ENCODE measurements at regions not wholly inside any gene's neighbourhood (a gene's known extent, or its start where the extent isn't known, plus 50 kb on each side); places are given as distances from the start of the nearest gene placed in this dataset.

DNA sequence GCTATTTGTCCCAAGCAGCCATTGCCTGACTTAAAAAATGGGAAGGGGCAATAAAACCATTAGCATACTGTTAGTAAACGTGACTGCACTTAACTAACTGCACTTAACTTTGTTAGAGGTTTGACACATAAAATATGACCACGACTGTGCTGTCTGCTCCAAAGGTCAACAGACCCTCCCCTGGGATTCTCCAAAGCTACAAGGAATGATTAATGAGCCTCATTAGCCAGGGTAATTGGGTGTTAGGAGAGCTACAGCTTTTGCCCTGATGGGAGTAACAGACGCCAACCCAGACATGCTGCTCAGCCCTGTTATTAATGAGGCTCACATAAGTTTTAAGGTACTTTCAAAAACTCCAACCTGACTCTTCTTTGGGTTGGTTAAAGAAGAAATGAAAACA is 129.4 kb upstream of the PLPP4 start:
- ChIA-PET POLR2A (no interaction called here), CTCF (no interaction called here)
- no peaks in the 10 kb centered on the region for H3K4me1 Mint-ChIP-seq (ENCODE audit: low read depth, unreplicated experiment)
- intact Hi-C loops (cut with micrococcal nuclease; ENCODE audit: unreplicated experiment) = no loop called here
- no peak overlapping the region for H3K4me3 Mint-ChIP-seq (ENCODE audit: unreplicated experiment)
- no peak for DNase-seq
- no peak overlapping the region for H3K27ac Mint-ChIP-seq (ENCODE audit: unreplicated experiment)
- H3K36me3 ChIP-seq (ENCODE audit: control insufficient read depth, insufficient read depth, low read length) = no peaks in the 10 kb centered on the region
- no TSS peak for BruUV-seq (replicated peaks)
- TF ChIP-seq CTCF (IDR thresholded peaks at IDR 0.05; ENCODE audit: insufficient read depth in 1 of 2, low read depth in 1 of 2, low read length in 1 of 2, severe bottlenecking in 1 of 2, unreplicated experiment in 1 of 2) = no peak
- H3K36me3 Mint-ChIP-seq (ENCODE audit: insufficient read depth, unreplicated experiment) = no peaks in the 10 kb centered on the region
- H3K9me3 Mint-ChIP-seq (ENCODE audit: unreplicated experiment) = no peaks in the 10 kb centered on the region
- H3K9me3 ChIP-seq = no peaks in the 10 kb centered on the region
- no peaks in the 10 kb centered on the region for H3K4me1 ChIP-seq
- no peak overlapping the region for H3K4me3 ChIP-seq (ENCODE audit: low read depth, low read length)
- peaks cover 14% of the 10 kb centered on the region for H3K27me3 Mint-ChIP-seq (ENCODE audit: insufficient read depth, unreplicated experiment)
- no peaks in the 10 kb centered on the region for H3K27me3 ChIP-seq (replicated peaks; ENCODE audit: control insufficient read depth, insufficient read depth, low read length)

DNA sequence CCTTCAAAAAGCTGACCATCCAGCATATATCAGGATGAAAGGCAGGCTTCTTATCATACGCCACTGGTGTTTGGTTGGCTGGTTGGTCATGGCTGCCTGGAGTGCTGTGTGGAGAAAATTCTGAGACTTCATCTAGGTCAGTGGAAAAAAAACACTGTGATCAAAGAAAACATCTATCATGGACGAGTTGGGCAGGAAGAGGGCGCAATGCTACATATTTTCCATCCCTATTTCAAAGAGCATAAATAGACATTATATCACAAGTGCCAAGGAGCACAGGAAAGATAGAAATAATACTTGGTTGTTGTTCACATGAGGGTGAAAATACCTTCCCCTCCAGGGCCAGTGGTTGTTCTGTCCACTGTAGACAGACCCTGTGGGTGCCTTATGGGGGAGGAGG is 128.4 kb upstream of the PLPP4 start:
- H3K9me3 ChIP-seq = no peaks in the 10 kb centered on the region
- BruUV-seq (replicated peaks) = no TSS peak
- intact Hi-C loops (cut with micrococcal nuclease; ENCODE audit: unreplicated experiment) = no loop called here
- Mint-ChIP-seq H3K9me3 (ENCODE audit: unreplicated experiment) (no peaks in the 10 kb centered on the region), H3K4me3 (ENCODE audit: unreplicated experiment) (no peak overlapping the region), H3K36me3 (ENCODE audit: insufficient read depth, unreplicated experiment) (no peaks in the 10 kb centered on the region), H3K4me1 (ENCODE audit: low read depth, unreplicated experiment) (no peaks in the 10 kb centered on the region), H3K27ac (ENCODE audit: unreplicated experiment) (no peak overlapping the region), H3K27me3 (ENCODE audit: insufficient read depth, unreplicated experiment) (peaks cover 10% of the 10 kb centered on the region)
- H3K36me3 ChIP-seq (ENCODE audit: control insufficient read depth, insufficient read depth, low read length) = no peaks in the 10 kb centered on the region
- TF ChIP-seq CTCF (IDR thresholded peaks at IDR 0.05; ENCODE audit: insufficient read depth in 1 of 2, low read depth in 1 of 2, low read length in 1 of 2, severe bottlenecking in 1 of 2, unreplicated experiment in 1 of 2) = no peak
- H3K4me1 ChIP-seq = no peaks in the 10 kb centered on the region
- CTCF ChIA-PET = no interaction called here
- H3K27me3 ChIP-seq (replicated peaks; ENCODE audit: control insufficient read depth, insufficient read depth, low read length) = no peaks in the 10 kb centered on the region
- POLR2A ChIA-PET = no interaction called here
- no peak for DNase-seq
- no peak overlapping the region for H3K4me3 ChIP-seq (ENCODE audit: low read depth, low read length)

DNA sequence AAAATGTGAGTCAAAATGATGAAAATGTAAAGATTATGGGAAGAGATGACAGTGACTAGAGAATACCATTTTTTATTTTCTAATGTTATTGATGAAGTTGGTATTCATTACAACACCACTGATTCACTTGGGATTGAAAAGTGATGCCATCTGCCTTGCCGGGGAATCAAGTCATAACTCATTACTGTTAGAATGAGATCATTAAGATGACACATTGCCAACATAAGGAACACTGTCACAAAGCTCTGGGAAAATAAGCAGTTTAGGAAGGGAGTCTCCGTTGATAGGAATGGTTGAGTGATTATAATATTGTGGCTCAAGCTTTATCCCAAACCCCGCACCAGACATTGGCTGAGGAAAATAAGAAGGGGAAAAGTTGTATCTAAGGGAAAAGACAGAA is 121.5 kb upstream of the PLPP4 start:
- TF ChIP-seq CTCF (IDR thresholded peaks at IDR 0.05; ENCODE audit: insufficient read depth in 1 of 2, low read depth in 1 of 2, low read length in 1 of 2, severe bottlenecking in 1 of 2, unreplicated experiment in 1 of 2) = no peak
- H3K4me3 ChIP-seq (ENCODE audit: low read depth, low read length) = no peak overlapping the region
- no TSS peak for BruUV-seq (replicated peaks)
- POLR2A ChIA-PET = no interaction called here
- intact Hi-C loops (cut with micrococcal nuclease; ENCODE audit: unreplicated experiment) = no loop called here
- Mint-ChIP-seq H3K36me3 (ENCODE audit: insufficient read depth, unreplicated experiment) (no peaks in the 10 kb centered on the region), H3K4me3 (ENCODE audit: unreplicated experiment) (no peak overlapping the region), H3K27ac (ENCODE audit: unreplicated experiment) (no peak overlapping the region), H3K4me1 (ENCODE audit: low read depth, unreplicated experiment) (no peaks in the 10 kb centered on the region), H3K27me3 (ENCODE audit: insufficient read depth, unreplicated experiment) (peaks cover 22% of the 10 kb centered on the region), H3K9me3 (ENCODE audit: unreplicated experiment) (no peaks in the 10 kb centered on the region)
- DNase-seq = no peak
- no peaks in the 10 kb centered on the region for H3K36me3 ChIP-seq (ENCODE audit: control insufficient read depth, insufficient read depth, low read length)
- no peaks in the 10 kb centered on the region for H3K4me1 ChIP-seq
- no peaks in the 10 kb centered on the region; the same call in 1 of the 2 replicates for H3K27me3 ChIP-seq (replicated peaks; ENCODE audit: control insufficient read depth, insufficient read depth, low read length)
- H3K9me3 ChIP-seq = no peaks in the 10 kb centered on the region
- CTCF ChIA-PET = no interaction called here

Data from Caco-2 (cell line).